WTC11 (cell line): ENCODE measurements at regions not wholly inside any gene's neighbourhood (a gene's known extent, or its start where the extent isn't known, plus 50 kb on each side); places are given as distances from the start of the nearest gene placed in this dataset.

Source experiments
- ATAC-seq: fragments of 200-7000 bp; cut with Tn5 transposase; 2 replicates; pipeline ENCODE4 v1.10.0; 2021; ENCODE audit warnings: mild to moderate bottlenecking, moderate library complexity
- CTCF ChIA-PET: fragments of 300-600 bp; sonication (Branson Sonifier 250); formaldehyde crosslinking; loops from one replicate; lab custom pipeline; 2021; ENCODE audit warnings: antibody characterized with exemption; lab: Charles Lee
- POLR2A ChIA-PET: fragments of 350-600 bp; sonication (Branson Sonifier 250); formaldehyde crosslinking; loops from one replicate; lab custom pipeline; 2021; ENCODE audit warnings: antibody characterized with exemption; lab: Charles Lee
- DNase-seq: peaks from one replicate; pipeline ENCODE4 v3.0.0; 2021; ENCODE audit warnings: low spot score
- H3K27ac Mint-ChIP-seq: 2 replicates; pipeline ENCODE4 v1.8.0; 2021; ENCODE audit warnings: mixed read lengths
- H3K27me3 Mint-ChIP-seq: 2 replicates; pipeline ENCODE4 v1.8.0; 2021; ENCODE audit warnings: low read depth, mild to moderate bottlenecking, moderate library complexity, mixed read lengths
- H3K36me3 Mint-ChIP-seq: 2 replicates; pipeline ENCODE4 v1.8.0; 2021; ENCODE audit warnings: mixed read lengths
- H3K4me1 Mint-ChIP-seq: 2 replicates; pipeline ENCODE4 v1.8.0; 2022; ENCODE audit warnings: mixed read lengths
- H3K4me3 Mint-ChIP-seq: 2 replicates; pipeline ENCODE4 v1.8.0; 2021; ENCODE audit warnings: mild to moderate bottlenecking, moderate library complexity, mixed read lengths
- H3K9me3 Mint-ChIP-seq: 2 replicates; pipeline ENCODE4 v1.8.0; 2021; ENCODE audit warnings: mixed read lengths
- CREM ChIP-seq: sonication (generic); formaldehyde crosslinking; IDR thresholded peaks from 2 replicates; pipeline ENCODE4 v1.8.1; 2022; ENCODE audit warnings: mild to moderate bottlenecking, missing genetic modification reagents, moderate library complexity
- GABPB1 ChIP-seq: sonication (generic); formaldehyde crosslinking; IDR thresholded peaks from 2 replicates; pipeline ENCODE4 v1.8.1; 2023; ENCODE audit warnings: mild to moderate bottlenecking, missing genetic modification reagents
- GRHL2 ChIP-seq: fragments of 250-450 bp; sonication (Bioruptor Pico); IDR thresholded peaks from 2 replicates; pipeline ENCODE4 v1.8.0; 2022; ENCODE audit warnings: mild to moderate bottlenecking, moderate library complexity; ENCODE audit not compliant: insufficient replicate concordance, severe bottlenecking
- IRF2 ChIP-seq: sonication (generic); formaldehyde crosslinking; IDR thresholded peaks from 2 replicates; pipeline ENCODE4 v1.8.0; 2022; ENCODE audit warnings: low read depth, missing genetic modification reagents, borderline replicate concordance
- NFYB ChIP-seq: sonication (generic); formaldehyde crosslinking; conservative IDR thresholded peaks from 2 replicates; pipeline ENCODE4 v1.8.0; 2022; ENCODE audit warnings: low read depth, missing genetic modification reagents
- NR2C2 ChIP-seq: sonication (generic); formaldehyde crosslinking; IDR thresholded peaks from 2 replicates; pipeline ENCODE4 v1.8.0; 2022; ENCODE audit warnings: mild to moderate bottlenecking, missing genetic modification reagents
- NR3C1 ChIP-seq: sonication (generic); formaldehyde crosslinking; conservative IDR thresholded peaks from 2 replicates; pipeline ENCODE4 v1.8.1; 2023; ENCODE audit warnings: low read depth, mild to moderate bottlenecking, missing genetic modification reagents
- SMAD4 ChIP-seq: sonication (generic); formaldehyde crosslinking; IDR thresholded peaks from 2 replicates; pipeline ENCODE4 v1.8.0; 2022; ENCODE audit warnings: mild to moderate bottlenecking, missing genetic modification reagents
- ZNF121 ChIP-seq: sonication (generic); formaldehyde crosslinking; IDR thresholded peaks from 2 replicates; pipeline ENCODE4 v1.8.0; 2023; ENCODE audit warnings: missing genetic modification reagents
- ZNF263 ChIP-seq: sonication (generic); formaldehyde crosslinking; IDR thresholded peaks from 2 replicates; pipeline ENCODE4 v1.8.1; 2022; ENCODE audit warnings: low read depth, mild to moderate bottlenecking, moderate library complexity, missing genetic modification reagents
- ZNF671 ChIP-seq: fragments of 250-450 bp; sonication (Bioruptor Pico); IDR thresholded peaks from 2 replicates; pipeline ENCODE4 v1.8.0; 2021; ENCODE audit warnings: mild to moderate bottlenecking
- TF ChIP-seq, protein P1 (sequence below): sonication (generic); formaldehyde crosslinking; IDR thresholded peaks from 2 replicates; pipeline ENCODE4 v1.8.0; 2022; ENCODE audit warnings: missing genetic modification reagents
- TF ChIP-seq, protein P2 (sequence below): fragments of 250-450 bp; sonication (Bioruptor Pico); IDR thresholded peaks from 2 replicates; pipeline ENCODE4 v1.9.0; 2021; ENCODE audit warnings: mild to moderate bottlenecking
- TF ChIP-seq, protein P3 (sequence below): sonication (generic); formaldehyde crosslinking; IDR thresholded peaks from 2 replicates; pipeline ENCODE4 v1.8.0; 2022; ENCODE audit warnings: mild to moderate bottlenecking, missing genetic modification reagents
- TF ChIP-seq, protein P4 (sequence below): sonication (generic); formaldehyde crosslinking; conservative IDR thresholded peaks from 2 replicates; pipeline ENCODE4 v1.8.1; 2023; ENCODE audit warnings: mild to moderate bottlenecking, low read depth, missing genetic modification reagents, moderate library complexity
- TF ChIP-seq, protein P5 (sequence below): sonication (generic); formaldehyde crosslinking; IDR thresholded peaks from 2 replicates; pipeline ENCODE4 v1.8.1; 2023; ENCODE audit warnings: mild to moderate bottlenecking, missing genetic modification reagents, borderline replicate concordance
- TF ChIP-seq, protein P6 (sequence below): fragments of 250-450 bp; sonication (Bioruptor Pico); IDR thresholded peaks from 2 replicates; pipeline ENCODE4 v2.1.2; 2022; ENCODE audit warnings: mild to moderate bottlenecking, moderate library complexity

DNA sequence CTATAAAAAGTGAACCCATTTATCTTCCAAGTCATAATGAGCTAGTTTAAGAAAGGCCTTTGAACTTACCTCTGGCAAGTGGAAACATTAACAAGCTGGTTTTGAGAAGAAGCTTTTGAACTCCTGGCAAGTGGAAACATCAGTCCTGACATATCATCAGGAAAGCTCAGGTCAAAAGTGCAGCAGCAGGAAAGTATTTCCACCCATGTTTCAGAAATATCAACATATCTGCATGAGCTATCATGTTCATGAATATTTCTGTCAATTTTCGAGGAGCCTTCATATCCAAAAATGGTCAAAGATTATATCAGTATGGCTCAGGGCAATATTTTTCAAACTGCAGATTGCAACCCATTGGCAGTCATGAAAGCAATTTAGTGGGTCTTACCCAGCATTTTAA, 133.9 kb downstream of the PLK2 start (continued):
- TF ChIP-seq, protein P1, sequence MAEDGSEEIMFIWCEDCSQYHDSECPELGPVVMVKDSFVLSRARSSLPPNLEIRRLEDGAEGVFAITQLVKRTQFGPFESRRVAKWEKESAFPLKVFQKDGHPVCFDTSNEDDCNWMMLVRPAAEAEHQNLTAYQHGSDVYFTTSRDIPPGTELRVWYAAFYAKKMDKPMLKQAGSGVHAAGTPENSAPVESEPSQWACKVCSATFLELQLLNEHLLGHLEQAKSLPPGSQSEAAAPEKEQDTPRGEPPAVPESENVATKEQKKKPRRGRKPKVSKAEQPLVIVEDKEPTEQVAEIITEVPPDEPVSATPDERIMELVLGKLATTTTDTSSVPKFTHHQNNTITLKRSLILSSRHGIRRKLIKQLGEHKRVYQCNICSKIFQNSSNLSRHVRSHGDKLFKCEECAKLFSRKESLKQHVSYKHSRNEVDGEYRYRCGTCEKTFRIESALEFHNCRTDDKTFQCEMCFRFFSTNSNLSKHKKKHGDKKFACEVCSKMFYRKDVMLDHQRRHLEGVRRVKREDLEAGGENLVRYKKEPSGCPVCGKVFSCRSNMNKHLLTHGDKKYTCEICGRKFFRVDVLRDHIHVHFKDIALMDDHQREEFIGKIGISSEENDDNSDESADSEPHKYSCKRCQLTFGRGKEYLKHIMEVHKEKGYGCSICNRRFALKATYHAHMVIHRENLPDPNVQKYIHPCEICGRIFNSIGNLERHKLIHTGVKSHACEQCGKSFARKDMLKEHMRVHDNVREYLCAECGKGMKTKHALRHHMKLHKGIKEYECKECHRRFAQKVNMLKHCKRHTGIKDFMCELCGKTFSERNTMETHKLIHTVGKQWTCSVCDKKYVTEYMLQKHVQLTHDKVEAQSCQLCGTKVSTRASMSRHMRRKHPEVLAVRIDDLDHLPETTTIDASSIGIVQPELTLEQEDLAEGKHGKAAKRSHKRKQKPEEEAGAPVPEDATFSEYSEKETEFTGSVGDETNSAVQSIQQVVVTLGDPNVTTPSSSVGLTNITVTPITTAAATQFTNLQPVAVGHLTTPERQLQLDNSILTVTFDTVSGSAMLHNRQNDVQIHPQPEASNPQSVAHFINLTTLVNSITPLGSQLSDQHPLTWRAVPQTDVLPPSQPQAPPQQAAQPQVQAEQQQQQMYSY (CRISPR knock-in tag), result no peak
- no peak for TF ChIP-seq NR3C1 (CRISPR knock-in tag)
- TF ChIP-seq, protein P2, sequence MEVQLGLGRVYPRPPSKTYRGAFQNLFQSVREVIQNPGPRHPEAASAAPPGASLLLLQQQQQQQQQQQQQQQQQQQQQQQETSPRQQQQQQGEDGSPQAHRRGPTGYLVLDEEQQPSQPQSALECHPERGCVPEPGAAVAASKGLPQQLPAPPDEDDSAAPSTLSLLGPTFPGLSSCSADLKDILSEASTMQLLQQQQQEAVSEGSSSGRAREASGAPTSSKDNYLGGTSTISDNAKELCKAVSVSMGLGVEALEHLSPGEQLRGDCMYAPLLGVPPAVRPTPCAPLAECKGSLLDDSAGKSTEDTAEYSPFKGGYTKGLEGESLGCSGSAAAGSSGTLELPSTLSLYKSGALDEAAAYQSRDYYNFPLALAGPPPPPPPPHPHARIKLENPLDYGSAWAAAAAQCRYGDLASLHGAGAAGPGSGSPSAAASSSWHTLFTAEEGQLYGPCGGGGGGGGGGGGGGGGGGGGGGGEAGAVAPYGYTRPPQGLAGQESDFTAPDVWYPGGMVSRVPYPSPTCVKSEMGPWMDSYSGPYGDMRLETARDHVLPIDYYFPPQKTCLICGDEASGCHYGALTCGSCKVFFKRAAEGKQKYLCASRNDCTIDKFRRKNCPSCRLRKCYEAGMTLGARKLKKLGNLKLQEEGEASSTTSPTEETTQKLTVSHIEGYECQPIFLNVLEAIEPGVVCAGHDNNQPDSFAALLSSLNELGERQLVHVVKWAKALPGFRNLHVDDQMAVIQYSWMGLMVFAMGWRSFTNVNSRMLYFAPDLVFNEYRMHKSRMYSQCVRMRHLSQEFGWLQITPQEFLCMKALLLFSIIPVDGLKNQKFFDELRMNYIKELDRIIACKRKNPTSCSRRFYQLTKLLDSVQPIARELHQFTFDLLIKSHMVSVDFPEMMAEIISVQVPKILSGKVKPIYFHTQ (CRISPR knock-in tag), result no peak
- no peak for TF ChIP-seq IRF2 (CRISPR knock-in tag)
- no peak for TF ChIP-seq ZNF121 (CRISPR knock-in tag)

DNA sequence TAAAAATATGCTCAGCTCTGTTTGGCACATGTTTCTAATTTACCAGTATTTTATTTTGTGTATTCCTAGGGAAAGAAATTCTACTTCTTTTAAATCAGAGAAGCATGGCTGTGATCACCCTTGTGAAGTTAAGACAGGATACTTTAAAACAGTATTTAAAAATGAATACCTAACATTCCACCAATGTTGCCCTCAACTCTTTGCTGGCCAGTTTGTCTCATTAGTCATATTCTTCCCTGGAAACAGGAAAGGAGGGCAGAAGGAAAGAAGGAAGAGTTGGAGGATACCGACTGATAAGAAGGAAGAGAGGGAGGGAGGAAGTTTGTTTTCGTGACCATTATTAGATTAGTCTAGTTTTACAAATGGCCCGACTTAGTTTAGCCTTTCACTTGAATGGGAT, 137.4 kb downstream of the PLK2 start:
- Mint-ChIP-seq H3K36me3 (no peaks in the 10 kb centered on the region), H3K27me3 (no peaks in the 10 kb centered on the region), H3K9me3 (no peaks in the 10 kb centered on the region), H3K4me1 (peaks cover 26% of the 10 kb centered on the region)
- POLR2A ChIA-PET, result no interaction called here
- peak; percentile 34; the same call in 1 of the 2 replicates for ATAC-seq
- no peak for TF ChIP-seq ZNF263 (CRISPR knock-in tag)
- TF ChIP-seq, protein P3, sequence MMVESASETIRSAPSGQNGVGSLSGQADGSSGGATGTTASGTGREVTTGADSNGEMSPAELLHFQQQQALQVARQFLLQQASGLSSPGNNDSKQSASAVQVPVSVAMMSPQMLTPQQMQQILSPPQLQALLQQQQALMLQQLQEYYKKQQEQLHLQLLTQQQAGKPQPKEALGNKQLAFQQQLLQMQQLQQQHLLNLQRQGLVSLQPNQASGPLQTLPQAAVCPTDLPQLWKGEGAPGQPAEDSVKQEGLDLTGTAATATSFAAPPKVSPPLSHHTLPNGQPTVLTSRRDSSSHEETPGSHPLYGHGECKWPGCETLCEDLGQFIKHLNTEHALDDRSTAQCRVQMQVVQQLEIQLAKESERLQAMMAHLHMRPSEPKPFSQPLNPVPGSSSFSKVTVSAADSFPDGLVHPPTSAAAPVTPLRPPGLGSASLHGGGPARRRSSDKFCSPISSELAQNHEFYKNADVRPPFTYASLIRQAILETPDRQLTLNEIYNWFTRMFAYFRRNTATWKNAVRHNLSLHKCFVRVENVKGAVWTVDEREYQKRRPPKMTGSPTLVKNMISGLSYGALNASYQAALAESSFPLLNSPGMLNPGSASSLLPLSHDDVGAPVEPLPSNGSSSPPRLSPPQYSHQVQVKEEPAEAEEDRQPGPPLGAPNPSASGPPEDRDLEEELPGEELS (CRISPR knock-in tag), result no peak
- TF ChIP-seq, all 79 proteins: peak for 0
- DNase-seq, result no peak
- CTCF ChIA-PET, result no interaction called here
- H3K4me3 Mint-ChIP-seq, result no peak overlapping the region
- H3K27ac Mint-ChIP-seq, result 0 out of 2 replicates have a peak overlapping the region, but pooled peaks have one; percentile 54

DNA sequence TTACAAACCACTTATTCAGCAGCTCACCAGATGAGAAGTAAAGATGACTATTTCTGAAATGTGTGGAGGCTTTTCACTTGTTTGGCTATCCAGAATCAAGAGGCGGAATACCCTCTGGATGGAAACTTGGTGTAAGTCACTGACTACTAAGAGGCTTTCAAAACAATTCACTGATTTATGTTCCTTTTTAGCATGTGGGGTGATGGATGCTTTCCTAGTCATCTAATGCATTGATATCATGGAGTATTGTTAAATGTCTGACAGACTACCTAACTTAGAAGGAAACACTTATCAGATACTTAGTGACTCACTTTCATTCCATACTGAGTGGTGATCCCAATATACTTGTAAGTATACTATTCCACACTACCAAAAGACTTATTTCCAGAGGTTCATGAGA, 141.4 kb downstream of the PLK2 start:
- DNase-seq (no peak), ATAC-seq (no peak)
- CTCF ChIA-PET, result no interaction called here
- Mint-ChIP-seq H3K4me3 (no peak overlapping the region), H3K9me3 (no peaks in the 10 kb centered on the region), H3K27ac (no peak overlapping the region), H3K36me3 (no peaks in the 10 kb centered on the region), H3K27me3 (no peaks in the 10 kb centered on the region), H3K4me1 (peaks cover 22% of the 10 kb centered on the region)
- POLR2A ChIA-PET, result no interaction called here
- TF ChIP-seq, protein P4, sequence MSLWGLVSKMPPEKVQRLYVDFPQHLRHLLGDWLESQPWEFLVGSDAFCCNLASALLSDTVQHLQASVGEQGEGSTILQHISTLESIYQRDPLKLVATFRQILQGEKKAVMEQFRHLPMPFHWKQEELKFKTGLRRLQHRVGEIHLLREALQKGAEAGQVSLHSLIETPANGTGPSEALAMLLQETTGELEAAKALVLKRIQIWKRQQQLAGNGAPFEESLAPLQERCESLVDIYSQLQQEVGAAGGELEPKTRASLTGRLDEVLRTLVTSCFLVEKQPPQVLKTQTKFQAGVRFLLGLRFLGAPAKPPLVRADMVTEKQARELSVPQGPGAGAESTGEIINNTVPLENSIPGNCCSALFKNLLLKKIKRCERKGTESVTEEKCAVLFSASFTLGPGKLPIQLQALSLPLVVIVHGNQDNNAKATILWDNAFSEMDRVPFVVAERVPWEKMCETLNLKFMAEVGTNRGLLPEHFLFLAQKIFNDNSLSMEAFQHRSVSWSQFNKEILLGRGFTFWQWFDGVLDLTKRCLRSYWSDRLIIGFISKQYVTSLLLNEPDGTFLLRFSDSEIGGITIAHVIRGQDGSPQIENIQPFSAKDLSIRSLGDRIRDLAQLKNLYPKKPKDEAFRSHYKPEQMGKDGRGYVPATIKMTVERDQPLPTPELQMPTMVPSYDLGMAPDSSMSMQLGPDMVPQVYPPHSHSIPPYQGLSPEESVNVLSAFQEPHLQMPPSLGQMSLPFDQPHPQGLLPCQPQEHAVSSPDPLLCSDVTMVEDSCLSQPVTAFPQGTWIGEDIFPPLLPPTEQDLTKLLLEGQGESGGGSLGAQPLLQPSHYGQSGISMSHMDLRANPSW (CRISPR knock-in tag), result no peak
- TF ChIP-seq ZNF671 (CRISPR knock-in tag), result no peak
- no peak for TF ChIP-seq NR2C2 (CRISPR knock-in tag)
- no peak for TF ChIP-seq NFYB
- TF ChIP-seq SMAD4 (CRISPR knock-in tag), result no peak
- TF ChIP-seq, protein P5, sequence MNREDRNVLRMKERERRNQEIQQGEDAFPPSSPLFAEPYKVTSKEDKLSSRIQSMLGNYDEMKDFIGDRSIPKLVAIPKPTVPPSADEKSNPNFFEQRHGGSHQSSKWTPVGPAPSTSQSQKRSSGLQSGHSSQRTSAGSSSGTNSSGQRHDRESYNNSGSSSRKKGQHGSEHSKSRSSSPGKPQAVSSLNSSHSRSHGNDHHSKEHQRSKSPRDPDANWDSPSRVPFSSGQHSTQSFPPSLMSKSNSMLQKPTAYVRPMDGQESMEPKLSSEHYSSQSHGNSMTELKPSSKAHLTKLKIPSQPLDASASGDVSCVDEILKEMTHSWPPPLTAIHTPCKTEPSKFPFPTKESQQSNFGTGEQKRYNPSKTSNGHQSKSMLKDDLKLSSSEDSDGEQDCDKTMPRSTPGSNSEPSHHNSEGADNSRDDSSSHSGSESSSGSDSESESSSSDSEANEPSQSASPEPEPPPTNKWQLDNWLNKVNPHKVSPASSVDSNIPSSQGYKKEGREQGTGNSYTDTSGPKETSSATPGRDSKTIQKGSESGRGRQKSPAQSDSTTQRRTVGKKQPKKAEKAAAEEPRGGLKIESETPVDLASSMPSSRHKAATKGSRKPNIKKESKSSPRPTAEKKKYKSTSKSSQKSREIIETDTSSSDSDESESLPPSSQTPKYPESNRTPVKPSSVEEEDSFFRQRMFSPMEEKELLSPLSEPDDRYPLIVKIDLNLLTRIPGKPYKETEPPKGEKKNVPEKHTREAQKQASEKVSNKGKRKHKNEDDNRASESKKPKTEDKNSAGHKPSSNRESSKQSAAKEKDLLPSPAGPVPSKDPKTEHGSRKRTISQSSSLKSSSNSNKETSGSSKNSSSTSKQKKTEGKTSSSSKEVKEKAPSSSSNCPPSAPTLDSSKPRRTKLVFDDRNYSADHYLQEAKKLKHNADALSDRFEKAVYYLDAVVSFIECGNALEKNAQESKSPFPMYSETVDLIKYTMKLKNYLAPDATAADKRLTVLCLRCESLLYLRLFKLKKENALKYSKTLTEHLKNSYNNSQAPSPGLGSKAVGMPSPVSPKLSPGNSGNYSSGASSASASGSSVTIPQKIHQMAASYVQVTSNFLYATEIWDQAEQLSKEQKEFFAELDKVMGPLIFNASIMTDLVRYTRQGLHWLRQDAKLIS (CRISPR knock-in tag), result no peak
- no peak for TF ChIP-seq GABPB1 (CRISPR knock-in tag)
- no peak for TF ChIP-seq GRHL2 (CRISPR knock-in tag)
- no peak for TF ChIP-seq CREM (CRISPR knock-in tag)
- TF ChIP-seq, protein P6, sequence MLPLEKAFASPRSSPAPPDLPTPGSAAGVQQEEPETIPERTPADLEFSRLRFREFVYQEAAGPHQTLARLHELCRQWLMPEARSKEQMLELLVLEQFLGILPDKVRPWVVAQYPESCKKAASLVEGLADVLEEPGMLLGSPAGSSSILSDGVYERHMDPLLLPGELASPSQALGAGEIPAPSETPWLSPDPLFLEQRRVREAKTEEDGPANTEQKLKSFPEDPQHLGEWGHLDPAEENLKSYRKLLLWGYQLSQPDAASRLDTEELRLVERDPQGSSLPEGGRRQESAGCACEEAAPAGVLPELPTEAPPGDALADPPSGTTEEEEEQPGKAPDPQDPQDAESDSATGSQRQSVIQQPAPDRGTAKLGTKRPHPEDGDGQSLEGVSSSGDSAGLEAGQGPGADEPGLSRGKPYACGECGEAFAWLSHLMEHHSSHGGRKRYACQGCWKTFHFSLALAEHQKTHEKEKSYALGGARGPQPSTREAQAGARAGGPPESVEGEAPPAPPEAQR (CRISPR knock-in tag), result no peak
